IMR-90 (cell line): ENCODE measurements at regions not wholly inside any gene's neighbourhood (a gene's known extent, or its start where the extent isn't known, plus 50 kb on each side); places are given as distances from the start of the nearest gene placed in this dataset.

Source experiments
- ATAC-seq: fragments of 200-7000 bp; cut with Tn5 transposase; 2 replicates; pipeline ENCODE4 v1.9.1; 2020; ENCODE audit warnings: low read depth, mild to moderate bottlenecking, moderate library complexity
- BruUV-seq: library from RNA; stranded (reverse); fragments of 400-500 nt; replicated peaks from 2 replicates; lab custom pipeline; 2021; lab: Mats Ljungman, UMichigan
- CTCF ChIA-PET: fragments of 300-600 bp; formaldehyde crosslinking; extraction: SDS; loops from one replicate; lab custom pipeline; 2021; ENCODE audit warnings: antibody characterized with exemption; lab: Yijun Ruan, JAX
- POLR2A ChIA-PET: fragments of 300-600 bp; sonication (Branson Sonifier 250); formaldehyde crosslinking; loops from one replicate; lab custom pipeline; 2022; ENCODE audit warnings: antibody characterized with exemption; ENCODE audit not compliant: unreplicated experiment; lab: Charles Lee
- DNase-seq: peaks from one replicate; pipeline ENCODE4 v3.0.0; 2013
- H2AFZ ChIP-seq: replicated peaks from 2 replicates; pipeline ENCODE3; 2013; ENCODE audit warnings: low read length, mild to moderate bottlenecking; ENCODE audit not compliant: poor library complexity
- H2AK5ac ChIP-seq: 2 replicates; pipeline ENCODE4 v1.6.1; 2013; ENCODE audit warnings: low read depth, low read length, inconsistent platforms
- H2AK9ac ChIP-seq: replicated peaks from 2 replicates; pipeline ENCODE3; 2013; ENCODE audit warnings: mild to moderate bottlenecking, low read depth, low read length, moderate library complexity; ENCODE audit not compliant: poor library complexity
- H2BK120ac ChIP-seq: 2 replicates; pipeline ENCODE4 v1.6.1; 2013; ENCODE audit warnings: low read depth, low read length, inconsistent platforms
- H2BK15ac ChIP-seq: 3 replicates; pipeline ENCODE4 v1.6.1; 2013; ENCODE audit warnings: low read depth, low read length, inconsistent platforms
- H2BK20ac ChIP-seq: 2 replicates; pipeline ENCODE4 v1.6.1; 2013; ENCODE audit warnings: low read depth, mild to moderate bottlenecking, inconsistent platforms, low read length, moderate library complexity
- H2BK5ac ChIP-seq: 2 replicates; pipeline ENCODE4 v1.6.1; 2013; ENCODE audit warnings: mild to moderate bottlenecking, low read depth, low read length, inconsistent platforms; ENCODE audit not compliant: poor library complexity, severe bottlenecking
- H3K14ac ChIP-seq: replicated peaks from 2 replicates; pipeline ENCODE4 v1.6.1; 2013; ENCODE audit warnings: low read depth, low read length, inconsistent platforms
- H3K18ac ChIP-seq: 2 replicates; pipeline ENCODE4 v1.6.1; 2013; ENCODE audit warnings: low read depth, low read length, control low read depth
- H3K23ac ChIP-seq: 2 replicates; pipeline ENCODE4 v1.6.1; 2013; ENCODE audit warnings: low read depth, low read length, inconsistent platforms
- H3K27ac ChIP-seq: 2 replicates; pipeline ENCODE4 v1.5.1; 2013; ENCODE audit warnings: mild to moderate bottlenecking, control low read depth, low read length; ENCODE audit not compliant: insufficient read depth
- H3K27me3 ChIP-seq: 2 replicates; pipeline ENCODE4 v1.6.1; 2013; ENCODE audit warnings: low read length; ENCODE audit not compliant: control insufficient read depth, insufficient read depth
- H3K36me3 ChIP-seq: 2 replicates; pipeline ENCODE4 v1.6.1; 2013; ENCODE audit warnings: low read length, mixed read lengths; ENCODE audit not compliant: control insufficient read depth, insufficient read depth
- H3K4ac ChIP-seq: 2 replicates; pipeline ENCODE4 v1.6.1; 2013; ENCODE audit warnings: low read depth, low read length, inconsistent platforms
- H3K4me1 ChIP-seq: 2 replicates; pipeline ENCODE4 v1.6.1; 2013; ENCODE audit warnings: low read length, mixed read lengths; ENCODE audit not compliant: control insufficient read depth, insufficient read depth
- H3K4me2 ChIP-seq: 2 replicates; pipeline ENCODE4 v1.6.1; 2013; ENCODE audit warnings: low read depth, mild to moderate bottlenecking, control low read depth, low read length, moderate library complexity
- H3K4me3 ChIP-seq: 2 replicates; pipeline ENCODE4 v1.5.1; 2013; ENCODE audit warnings: low read depth, mild to moderate bottlenecking, control low read depth, low read length, moderate library complexity; ENCODE audit not compliant: insufficient read depth
- H3K56ac ChIP-seq: 2 replicates; pipeline ENCODE4 v1.6.1; 2013; ENCODE audit warnings: low read length, inconsistent platforms; ENCODE audit not compliant: insufficient read depth; ENCODE audit errors: extremely low read depth
- H3K79me1 ChIP-seq, 2 experiments: 2 replicates each; pipeline ENCODE4 v1.6.1; 2013; ENCODE audit warnings: low read length in 2 of 2, inconsistent platforms in 1 of 2, low read depth in 1 of 2
- H3K9ac ChIP-seq: 2 replicates; pipeline ENCODE4 v1.6.1; 2013; ENCODE audit warnings: low read depth, low read length, control low read depth
- H3K9me1 ChIP-seq: 2 replicates; pipeline ENCODE4 v1.6.1; 2013; ENCODE audit warnings: low read length, inconsistent platforms; ENCODE audit not compliant: insufficient read depth
- H3K9me3 ChIP-seq: 2 replicates; pipeline ENCODE4 v1.6.1; 2013; ENCODE audit warnings: low read length; ENCODE audit not compliant: control insufficient read depth, insufficient read depth
- H4K20me1 ChIP-seq: 2 replicates; pipeline ENCODE4 v1.6.1; 2013; ENCODE audit warnings: low read length, inconsistent platforms; ENCODE audit not compliant: insufficient read depth
- H4K5ac ChIP-seq: 2 replicates; pipeline ENCODE4 v1.6.1; 2013; ENCODE audit warnings: mild to moderate bottlenecking, low read depth, low read length, control low read depth
- H4K8ac ChIP-seq, 2 experiments: 2 replicates each; pipeline ENCODE4 v1.6.1; 2013; ENCODE audit warnings: low read depth in 2 of 2, low read length in 2 of 2, control low read depth in 1 of 2, inconsistent platforms in 1 of 2
- H4K91ac ChIP-seq: 2 replicates; pipeline ENCODE4 v1.6.1; 2013; ENCODE audit warnings: low read depth, low read length, inconsistent platforms; ENCODE audit not compliant: insufficient read depth
- CEBPB ChIP-seq: IDR thresholded peaks from 2 replicates; pipeline ENCODE4 v1.6.1; 2012; ENCODE audit warnings: low read depth, low read length, improper control_type of control experiment
- CHD1 ChIP-seq: IDR thresholded peaks from 2 replicates; pipeline ENCODE4 v1.6.1; 2012; ENCODE audit warnings: low read depth, low read length, improper control_type of control experiment
- MAFK ChIP-seq: IDR thresholded peaks from 2 replicates; pipeline ENCODE4 v1.6.1; 2012; ENCODE audit warnings: low read depth, low read length, improper control_type of control experiment
- MAZ ChIP-seq: IDR thresholded peaks from 2 replicates; pipeline ENCODE4 v1.6.1; 2012; ENCODE audit warnings: low read depth, mild to moderate bottlenecking, low read length, improper control_type of control experiment, moderate library complexity, borderline replicate concordance
- POLR2A ChIP-seq: IDR thresholded peaks from 2 replicates; pipeline ENCODE4 v1.6.1; 2012; ENCODE audit warnings: mild to moderate bottlenecking, low read depth, low read length
- RCOR1 ChIP-seq: IDR thresholded peaks from 2 replicates; pipeline ENCODE4 v1.6.1; 2012; ENCODE audit warnings: mild to moderate bottlenecking, low read length, improper control_type of control experiment; ENCODE audit not compliant: insufficient replicate concordance
- RFX5 ChIP-seq: IDR thresholded peaks from 2 replicates; pipeline ENCODE4 v1.8.0; 2012; ENCODE audit warnings: low read depth, mild to moderate bottlenecking, low read length, moderate library complexity
- WGBS, 2 experiments: methylation state at CpG; one replicate each; pipeline versions ENCODE4 v1.1.5 to v1.1.7; 2013; ENCODE audit warnings: missing lambda C conversion rate in 2 of 2; ENCODE audit not compliant: insufficient read length in 1 of 2; ENCODE audit errors: extremely low coverage in 2 of 2; 5-methylcytosine and 5-hydroxymethylcytosine counted together
- dilution Hi-C: fragments of 300-500 bp; cut with HindIII; formaldehyde crosslinking; loops from one replicate; pipeline ENCODE4 v1.14.3; 2018; ENCODE audit warnings: low sequenced_read_pairs; ENCODE audit not compliant: unreplicated experiment
- in situ Hi-C: fragments of 300-500 bp; cut with MboI; formaldehyde crosslinking; loops from 3 replicates; pipeline ENCODE4 v1.14.3; 2019; ENCODE audit warnings: low sequenced_read_pairs, inconsistent platforms, mixed read lengths
- intact Hi-C: fragments of 100-400 bp; cut with micrococcal nuclease; formaldehyde crosslinking; loops from 2 replicates; pipeline ENCODE4 v1.10.0; 2022

- Histone ChIP-seq H3K18ac (no peak overlapping the region; the same call in 1 of the 2 replicates), H3K79me1 (no peaks in the 10 kb centered on the region), H3K4me1 (no peaks in the 10 kb centered on the region; the same call in 1 of the 2 replicates), H3K56ac (no peak overlapping the region), H3K23ac (no peak overlapping the region), H3K9me3 (no peaks in the 10 kb centered on the region), H3K4ac (no peak overlapping the region), H4K91ac (peak overlapping the region; percentile 18; the same call in 1 of the 2 replicates), H2AK9ac (no peak overlapping the region), H2AK5ac (0 out of 2 replicates have a peak overlapping the region, but pooled peaks have one; percentile 38), H2BK5ac (no peak overlapping the region), H2BK20ac (no peak overlapping the region; the same call in 1 of the 2 replicates), H3K27ac (no peak overlapping the region), H4K20me1 (no peaks in the 10 kb centered on the region), H2AFZ (no peak overlapping the region), H4K8ac (no peak overlapping the region), H3K4me2 (no peak overlapping the region), H3K9me1 (no peaks in the 10 kb centered on the region), H3K27me3 (peaks cover 18% of the 10 kb centered on the region), H2BK15ac (0 out of 3 replicates have a peak overlapping the region, but pooled peaks have one; percentile 28), H3K14ac (no peak overlapping the region), H3K36me3 (no peaks in the 10 kb centered on the region), H3K9ac (no peak overlapping the region), H4K5ac (no peak overlapping the region; the same call in 1 of the 2 replicates), H3K4me3 (no peak overlapping the region), H2BK120ac (no peak overlapping the region)
- intact Hi-C loops (loop anchor here (1.0 to 10.0 kb wide), 8 partner anchors 91 to 908 kb away; partner anchors contain the start of gene KCTD12), dilution Hi-C loops (no loop called here), in situ Hi-C loops (loop anchor here (5.0 to 25.0 kb wide), 3 partner anchors 596 to 911 kb away; no protein-coding TSS in a partner anchor)
- no TSS peak for BruUV-seq
- ATAC-seq (no peak), DNase-seq (no peak)
- CTCF ChIA-PET: interaction anchor here (0.6 to 2.0 kb wide), 3 partner anchors 34 to 603 kb away, joined by 3 to 9 read pairs (median 4); no protein-coding TSS in a partner anchor
- POLR2A ChIA-PET: no interaction called here
- no CpG with 5 or more reads among the region's 2 CpGs for WGBS, 2 experiments
- TF ChIP-seq CEBPB (no peak), RCOR1 (no peak), POLR2A (no peak), MAZ (no peak), RFX5 (no peak), CHD1 (no peak), MAFK (no peak)
These were observed 413.3 kb downstream of the KCTD12 start for GRCh38 chr13:76472916-76473315.
